ENCODE measurements at regions not wholly inside any gene's neighbourhood (a gene's known extent, or its start where the extent isn't known, plus 50 kb on each side); places are given as distances from the start of the nearest gene placed in this dataset.

GRCh38 chr14:95420060-95420459 is 96.4 kb downstream of the SYNE3 start:
- TF ChIP-seq, protein P1, sequence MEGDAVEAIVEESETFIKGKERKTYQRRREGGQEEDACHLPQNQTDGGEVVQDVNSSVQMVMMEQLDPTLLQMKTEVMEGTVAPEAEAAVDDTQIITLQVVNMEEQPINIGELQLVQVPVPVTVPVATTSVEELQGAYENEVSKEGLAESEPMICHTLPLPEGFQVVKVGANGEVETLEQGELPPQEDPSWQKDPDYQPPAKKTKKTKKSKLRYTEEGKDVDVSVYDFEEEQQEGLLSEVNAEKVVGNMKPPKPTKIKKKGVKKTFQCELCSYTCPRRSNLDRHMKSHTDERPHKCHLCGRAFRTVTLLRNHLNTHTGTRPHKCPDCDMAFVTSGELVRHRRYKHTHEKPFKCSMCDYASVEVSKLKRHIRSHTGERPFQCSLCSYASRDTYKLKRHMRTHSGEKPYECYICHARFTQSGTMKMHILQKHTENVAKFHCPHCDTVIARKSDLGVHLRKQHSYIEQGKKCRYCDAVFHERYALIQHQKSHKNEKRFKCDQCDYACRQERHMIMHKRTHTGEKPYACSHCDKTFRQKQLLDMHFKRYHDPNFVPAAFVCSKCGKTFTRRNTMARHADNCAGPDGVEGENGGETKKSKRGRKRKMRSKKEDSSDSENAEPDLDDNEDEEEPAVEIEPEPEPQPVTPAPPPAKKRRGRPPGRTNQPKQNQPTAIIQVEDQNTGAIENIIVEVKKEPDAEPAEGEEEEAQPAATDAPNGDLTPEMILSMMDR (IDR thresholded peaks at IDR 0.05): no peak
- no peak for TF ChIP-seq POLR2A (IDR thresholded peaks at IDR 0.05)
